SIG-M5 (cell line): ENCODE measurements at regions not wholly inside any gene's neighbourhood (a gene's known extent, or its start where the extent isn't known, plus 50 kb on each side); places are given as distances from the start of the nearest gene placed in this dataset.

Experiments
- DNase-seq: peaks from one replicate; lab custom pipeline; 2025; lab: John Stamatoyannopoulos, UW

DNA sequence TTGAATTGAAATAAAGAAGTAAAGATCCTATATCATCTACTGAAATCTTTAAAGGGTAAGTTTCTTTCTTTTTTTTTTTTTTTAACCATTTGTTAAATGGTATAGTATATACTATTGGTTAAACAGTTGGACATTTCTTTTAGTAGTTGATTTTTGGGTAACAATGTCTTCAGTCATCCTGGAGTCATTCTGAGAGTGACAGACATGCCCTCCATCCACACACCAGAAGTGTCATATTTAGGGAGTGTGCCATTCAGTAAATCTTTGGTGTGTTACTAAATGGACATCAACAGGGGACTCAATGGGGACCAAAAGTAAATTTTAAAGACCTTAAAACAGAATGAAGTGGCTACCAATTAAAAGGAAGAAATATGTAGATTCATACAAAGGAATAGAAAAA, 50.8 kb upstream of the SLC39A10 start:
- no peak for DNase-seq

- no peak for DNase-seq
Measured at GRCh38 chr2:195604706-195605105, 52.3 kb upstream of the SLC39A10 start.

DNA sequence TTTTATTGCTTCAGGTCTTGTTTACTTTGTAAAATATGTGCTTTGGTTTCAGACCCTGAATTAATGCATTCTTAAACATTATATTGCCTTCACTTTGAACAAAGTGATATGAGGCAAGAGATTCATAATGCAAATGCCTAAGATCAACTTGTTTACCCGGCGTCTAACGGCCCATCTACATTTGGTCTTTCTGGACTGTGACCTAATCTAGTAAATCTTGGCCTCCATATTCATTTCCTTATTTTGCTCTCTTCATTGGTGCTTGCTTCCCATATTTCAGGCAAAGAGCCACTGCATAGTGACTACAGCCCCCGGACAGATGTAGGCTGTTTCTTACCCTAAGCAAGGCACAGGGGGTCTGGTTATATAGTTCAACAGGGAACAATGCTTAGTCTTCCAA, 53.0 kb upstream of the SLC39A10 start:
- DNase-seq = no peak

- DNase-seq = no peak
Measured at GRCh38 chr2:195603408-195603807, 53.6 kb upstream of the SLC39A10 start.

GRCh38 chr2:195602687-195603086, 54.3 kb upstream of the SLC39A10 start:
- no peak for DNase-seq

DNA sequence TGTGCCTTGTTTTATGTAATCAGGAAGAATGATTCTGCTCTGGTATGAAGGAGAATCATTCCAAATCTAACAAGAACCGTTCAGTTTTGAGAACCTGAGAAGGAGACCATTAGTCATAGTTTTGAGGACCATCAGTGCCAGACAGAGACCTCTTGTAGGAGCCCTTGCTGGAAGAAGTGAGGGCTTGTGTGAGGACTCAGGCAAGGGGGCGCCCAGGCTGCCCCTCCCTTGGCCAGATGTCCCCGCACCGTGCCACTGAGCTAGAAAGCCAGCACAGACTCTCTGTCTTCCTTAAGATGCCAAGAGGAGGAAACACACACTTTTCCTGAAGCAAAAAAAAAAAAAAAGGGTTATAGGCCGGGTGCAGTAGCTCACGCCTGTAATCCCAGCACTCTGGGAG, 55.7 kb upstream of the SLC39A10 start:
- DNase-seq = no peak

DNA sequence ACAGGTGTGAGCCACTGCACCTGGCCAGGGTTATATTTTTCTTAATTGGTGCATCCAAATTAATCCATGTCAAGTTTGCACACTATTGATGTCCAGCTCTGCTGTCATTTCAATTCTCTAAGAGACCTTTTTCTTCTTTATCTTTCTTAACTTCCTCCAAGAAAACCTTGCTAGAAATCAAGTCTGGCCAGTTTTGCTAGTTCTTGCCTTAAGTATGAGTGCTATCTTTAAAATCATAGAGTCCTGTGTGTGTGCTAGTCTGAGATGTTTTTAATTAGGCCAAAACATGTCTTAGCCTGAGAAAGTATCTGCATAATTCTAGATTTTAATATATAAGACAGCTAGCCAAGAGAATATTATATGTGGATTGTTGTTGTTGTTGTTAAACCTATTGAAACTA, 56.2 kb upstream of the SLC39A10 start:
- no peak for DNase-seq

DNA sequence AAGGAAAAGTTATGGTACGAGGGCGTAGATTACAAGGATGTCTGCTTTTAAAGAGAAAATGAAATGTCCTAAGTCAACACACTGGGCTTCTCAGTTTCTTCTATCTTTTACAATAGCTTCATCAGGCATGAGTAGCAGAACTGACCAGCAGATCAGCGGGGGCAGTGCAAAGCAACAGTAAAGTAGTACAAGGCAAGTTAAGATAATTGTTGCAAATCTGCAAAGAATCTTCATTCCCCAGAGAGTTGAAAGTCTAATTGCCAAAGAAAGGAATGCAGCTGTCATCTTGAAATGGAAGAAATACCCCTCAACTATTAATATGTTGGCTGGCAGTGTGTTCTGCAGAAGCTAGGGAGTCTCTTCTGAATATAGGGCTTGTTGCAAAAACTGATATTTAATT, 60.2 kb upstream of the SLC39A10 start:
- DNase-seq = no peak

DNA sequence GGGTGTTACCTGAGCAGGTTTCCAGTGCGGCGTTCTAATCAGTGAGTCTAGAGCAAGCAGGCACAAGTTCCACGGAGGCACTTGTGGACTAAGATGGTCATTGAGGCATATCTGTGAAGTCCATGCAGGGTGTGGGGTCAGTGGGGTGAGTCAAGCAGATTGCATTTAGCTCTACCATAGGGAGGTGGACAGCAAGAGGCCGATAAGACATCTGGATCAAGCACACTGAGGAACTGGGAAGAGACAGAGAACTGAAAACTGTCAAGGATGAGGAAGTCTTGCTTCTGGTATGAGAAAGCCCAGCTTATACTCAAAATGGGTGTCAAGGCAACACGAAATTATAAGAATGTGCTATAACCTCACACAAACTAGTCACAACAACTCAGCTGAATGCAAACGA, 61.2 kb upstream of the SLC39A10 start:
- DNase-seq = no peak

DNA sequence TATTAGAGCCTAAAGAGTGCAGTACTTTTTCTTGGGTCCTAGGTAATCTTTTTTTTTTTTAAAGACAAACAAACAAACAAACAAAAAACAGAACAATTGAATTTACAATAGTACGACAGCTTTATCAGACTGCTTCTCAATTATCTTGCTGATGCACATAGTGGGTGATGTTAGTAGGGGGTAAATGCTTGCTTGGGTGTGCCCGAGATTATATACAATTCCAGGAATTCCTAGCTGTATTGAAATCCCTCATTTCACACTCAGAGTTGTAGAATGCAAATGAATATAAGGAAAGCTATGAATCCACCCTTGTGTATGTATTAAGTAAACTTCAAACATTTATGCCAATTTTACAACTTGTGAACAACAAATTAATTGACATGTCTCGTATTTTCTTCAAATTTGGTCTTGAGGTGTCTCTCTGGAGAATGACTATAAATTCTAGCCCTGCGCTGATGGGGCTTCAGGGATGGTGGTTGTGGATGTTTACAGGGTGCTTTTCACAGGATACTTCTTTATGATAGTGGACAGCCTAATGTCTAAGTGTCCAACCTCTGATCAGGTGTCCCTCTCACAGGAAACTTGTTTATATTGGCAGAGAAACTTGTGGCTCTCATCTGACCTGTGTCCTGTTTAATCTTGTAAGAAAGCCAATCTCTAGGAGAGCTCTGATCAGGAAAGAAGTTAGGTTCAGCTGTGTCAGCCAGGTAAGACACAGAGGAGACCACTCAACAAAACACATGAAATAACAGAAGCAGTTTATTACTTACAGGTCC, 61.9 kb upstream of the SLC39A10 start:
- DNase-seq = no peak

- no peak for DNase-seq
Measured at GRCh38 chr2:195594248-195594647, 62.8 kb upstream of the SLC39A10 start.

DNA sequence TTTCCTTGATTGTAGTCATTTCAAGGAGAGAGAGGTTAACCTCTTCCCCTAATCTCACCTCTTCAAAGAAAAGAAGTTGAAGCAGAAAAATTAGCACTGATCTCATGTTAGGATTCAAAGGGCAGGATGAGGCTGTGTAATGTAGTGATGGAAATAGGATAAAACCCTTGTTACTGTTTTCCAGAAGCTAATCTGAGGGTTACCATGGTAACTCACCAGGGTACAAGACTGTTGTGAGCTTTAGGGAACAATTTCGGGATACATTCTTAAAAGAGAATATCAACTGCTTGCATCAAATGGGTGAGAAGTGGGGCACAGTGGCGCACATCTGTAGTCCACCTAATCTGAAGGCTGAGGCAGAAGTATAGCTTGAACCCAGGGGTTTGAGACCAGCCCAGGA, 64.9 kb upstream of the SLC39A10 start:
- DNase-seq = no peak

DNA sequence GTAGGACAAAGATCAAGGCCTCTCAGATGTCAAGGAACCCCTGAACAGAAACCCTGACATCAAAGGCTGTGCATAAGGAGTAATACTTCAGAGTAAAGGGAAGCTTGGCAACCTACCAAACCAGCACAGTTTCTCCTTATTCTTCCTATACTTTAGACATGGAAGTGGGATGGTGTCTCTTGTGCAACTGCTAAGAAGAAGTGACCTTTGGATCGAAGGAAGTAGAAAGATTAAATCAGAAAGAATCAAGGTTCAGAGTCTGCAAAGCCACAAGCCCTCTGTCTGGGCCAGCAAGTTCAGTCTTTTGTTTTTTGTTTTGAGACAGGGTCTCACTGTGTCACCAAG, 66.2 kb upstream of the SLC39A10 start:
- no peak for DNase-seq

DNA sequence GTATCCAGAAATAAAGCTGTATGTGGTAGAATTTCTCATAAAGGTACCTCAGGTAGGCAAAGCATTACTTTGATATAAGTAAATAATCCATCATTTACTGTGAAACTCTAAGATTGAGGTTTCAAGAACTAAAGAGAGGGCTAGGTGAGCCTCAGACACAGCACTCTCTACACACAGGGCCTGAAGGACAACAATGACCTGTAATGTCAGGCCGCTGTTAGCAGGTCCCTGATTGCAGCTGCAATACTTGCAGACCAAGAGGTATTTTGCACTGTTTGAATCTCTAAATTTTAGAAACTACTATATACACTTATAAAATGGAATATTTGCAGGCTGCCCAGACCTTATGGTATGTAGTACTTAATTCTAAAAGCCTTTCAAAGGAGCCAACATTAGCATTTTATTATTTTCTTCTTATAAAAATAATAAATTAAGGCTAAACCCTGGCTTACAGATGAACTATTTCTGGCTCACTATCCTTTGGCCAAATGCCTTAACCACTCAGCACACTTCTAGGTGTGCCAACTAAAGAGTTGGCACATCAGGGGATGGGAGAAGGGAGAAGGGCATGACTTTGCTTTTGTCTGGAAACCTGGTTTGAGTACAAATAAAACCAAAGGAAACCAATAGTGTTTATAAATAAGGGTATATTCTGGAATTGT, 66.7 kb upstream of the SLC39A10 start:
- DNase-seq = no peak

- DNase-seq = no peak
Measured at GRCh38 chr2:195587966-195588365, 69.1 kb upstream of the SLC39A10 start.

GRCh38 chr2:195586062-195586714, 70.8 kb upstream of the SLC39A10 start:
- no peak for DNase-seq

DNA sequence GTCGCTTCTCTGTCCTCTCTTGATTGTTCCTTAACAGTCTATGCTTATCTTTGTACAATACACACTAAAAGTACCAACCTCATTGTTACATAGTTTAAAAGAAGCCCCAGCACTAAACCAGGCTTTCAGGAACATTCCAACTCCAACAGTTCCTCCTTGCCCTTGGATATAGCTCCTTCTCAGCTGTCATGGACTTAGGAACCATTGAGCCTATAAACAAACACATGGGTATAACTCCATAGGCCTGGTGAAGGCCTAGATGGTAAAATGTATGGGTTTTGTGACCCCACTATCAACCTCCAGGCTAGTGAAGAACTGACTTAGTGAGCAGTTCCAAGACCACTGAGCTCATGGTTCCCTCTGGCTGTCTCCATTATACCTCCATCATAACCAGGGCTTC, 74.8 kb upstream of the SLC39A10 start:
- no peak for DNase-seq

- peak; percentile 79 for DNase-seq
Measured at GRCh38 chr2:195579776-195580555, 77.1 kb upstream of the SLC39A10 start.

GRCh38 chr2:195575879-195576401, 81.1 kb upstream of the SLC39A10 start:
- no peak for DNase-seq

DNA sequence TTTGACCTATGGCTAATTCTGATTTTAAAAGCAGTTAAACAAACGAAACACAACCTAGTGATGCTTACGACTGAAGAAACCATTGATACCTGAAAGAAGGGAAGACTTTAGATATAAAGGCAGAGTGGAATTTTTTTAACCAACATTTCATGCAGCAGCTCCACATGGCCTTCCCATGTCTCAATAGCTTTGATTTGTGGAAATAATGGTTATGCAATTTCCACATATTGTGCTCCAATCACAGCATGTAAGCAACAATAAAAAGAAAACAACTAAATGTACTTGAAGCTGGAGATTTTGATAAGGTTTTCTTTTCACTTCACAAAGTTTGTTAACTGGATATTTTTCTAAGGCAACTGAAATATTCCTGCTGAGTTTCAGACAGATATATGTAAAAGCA, 82.0 kb upstream of the SLC39A10 start:
- no peak for DNase-seq

- DNase-seq = no peak
Measured at GRCh38 chr2:195574312-195574711, 82.7 kb upstream of the SLC39A10 start.

DNA sequence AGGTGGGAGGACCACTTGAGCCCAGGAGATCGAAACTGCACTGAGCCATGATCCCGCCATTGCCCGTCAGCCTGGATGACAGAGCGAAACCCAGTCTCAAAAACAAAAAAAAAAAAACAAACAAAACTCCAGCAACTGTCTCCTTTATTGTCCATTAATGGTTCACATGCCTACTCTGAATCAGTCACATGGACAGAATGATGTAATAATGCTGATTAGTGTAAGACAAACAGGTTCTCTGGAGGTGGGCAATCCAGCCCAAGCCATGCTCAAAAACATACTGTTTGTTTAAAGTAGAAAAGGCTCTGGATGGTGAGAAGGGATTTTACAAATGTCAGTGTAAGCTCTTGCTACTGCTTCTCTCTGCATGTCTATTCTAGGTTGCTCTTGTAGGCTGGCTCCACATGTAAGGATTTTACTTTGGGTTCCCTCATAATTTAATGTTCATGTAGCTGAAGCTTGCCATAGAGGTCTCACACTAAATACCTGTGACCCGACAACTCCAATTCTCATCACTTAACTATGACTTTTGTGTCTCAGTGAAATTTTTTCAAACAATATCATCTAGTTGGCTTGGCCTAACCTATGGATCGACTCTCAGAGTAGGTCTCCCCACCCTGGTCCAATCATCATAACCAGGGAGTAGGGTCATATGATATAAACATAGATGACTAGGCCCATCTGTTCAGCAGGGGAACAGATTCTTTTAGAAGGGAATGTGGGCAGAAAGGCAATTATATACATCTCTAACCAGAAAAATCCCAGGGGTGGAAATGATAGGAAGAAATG, 83.9 kb upstream of the SLC39A10 start:
- no peak for DNase-seq
